VCaP (cell line): ENCODE measurements at regions not wholly inside any gene's neighbourhood (a gene's known extent, or its start where the extent isn't known, plus 50 kb on each side); places are given as distances from the start of the nearest gene placed in this dataset.

ENCODE experiments used
- H3K27ac ChIP-seq: fragments of 450-650 bp; 2 replicates; pipeline ENCODE4 v1.5.1; 2017
- TF ChIP-seq, protein P1 (sequence below): fragments of 450-650 bp; conservative IDR thresholded peaks from 2 replicates; pipeline ENCODE4 v1.5.1; 2017; ENCODE audit warnings: mild to moderate bottlenecking, moderate library complexity

DNA sequence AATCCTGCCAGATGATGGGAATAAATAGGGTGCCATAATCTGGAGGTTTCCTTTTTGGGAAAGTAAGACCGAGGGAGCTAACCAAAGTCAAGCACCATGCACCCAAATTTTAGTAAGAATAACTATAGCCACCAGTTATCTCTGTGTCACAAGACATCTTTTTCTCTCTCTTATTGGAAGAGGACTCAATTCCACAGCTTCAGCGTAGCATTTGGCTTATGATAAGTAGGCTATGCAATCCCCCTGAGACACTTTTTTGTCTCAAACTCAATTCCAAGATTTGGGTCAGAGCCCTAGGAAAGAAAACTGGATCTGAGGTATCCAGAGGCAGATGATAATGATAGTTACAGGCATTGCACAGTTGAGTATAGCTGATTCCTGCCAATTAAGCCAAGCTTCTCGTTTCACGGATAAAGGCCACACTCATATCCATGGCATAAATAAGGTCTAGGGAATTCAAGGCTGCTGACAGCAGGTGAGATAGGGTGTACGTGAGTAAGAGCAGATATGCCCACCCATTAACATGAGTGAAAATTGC, 425.2 kb upstream of the CNTNAP2 start:
- TF ChIP-seq, protein P1, sequence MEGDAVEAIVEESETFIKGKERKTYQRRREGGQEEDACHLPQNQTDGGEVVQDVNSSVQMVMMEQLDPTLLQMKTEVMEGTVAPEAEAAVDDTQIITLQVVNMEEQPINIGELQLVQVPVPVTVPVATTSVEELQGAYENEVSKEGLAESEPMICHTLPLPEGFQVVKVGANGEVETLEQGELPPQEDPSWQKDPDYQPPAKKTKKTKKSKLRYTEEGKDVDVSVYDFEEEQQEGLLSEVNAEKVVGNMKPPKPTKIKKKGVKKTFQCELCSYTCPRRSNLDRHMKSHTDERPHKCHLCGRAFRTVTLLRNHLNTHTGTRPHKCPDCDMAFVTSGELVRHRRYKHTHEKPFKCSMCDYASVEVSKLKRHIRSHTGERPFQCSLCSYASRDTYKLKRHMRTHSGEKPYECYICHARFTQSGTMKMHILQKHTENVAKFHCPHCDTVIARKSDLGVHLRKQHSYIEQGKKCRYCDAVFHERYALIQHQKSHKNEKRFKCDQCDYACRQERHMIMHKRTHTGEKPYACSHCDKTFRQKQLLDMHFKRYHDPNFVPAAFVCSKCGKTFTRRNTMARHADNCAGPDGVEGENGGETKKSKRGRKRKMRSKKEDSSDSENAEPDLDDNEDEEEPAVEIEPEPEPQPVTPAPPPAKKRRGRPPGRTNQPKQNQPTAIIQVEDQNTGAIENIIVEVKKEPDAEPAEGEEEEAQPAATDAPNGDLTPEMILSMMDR, result no peak
- no peak overlapping the region for H3K27ac ChIP-seq

DNA sequence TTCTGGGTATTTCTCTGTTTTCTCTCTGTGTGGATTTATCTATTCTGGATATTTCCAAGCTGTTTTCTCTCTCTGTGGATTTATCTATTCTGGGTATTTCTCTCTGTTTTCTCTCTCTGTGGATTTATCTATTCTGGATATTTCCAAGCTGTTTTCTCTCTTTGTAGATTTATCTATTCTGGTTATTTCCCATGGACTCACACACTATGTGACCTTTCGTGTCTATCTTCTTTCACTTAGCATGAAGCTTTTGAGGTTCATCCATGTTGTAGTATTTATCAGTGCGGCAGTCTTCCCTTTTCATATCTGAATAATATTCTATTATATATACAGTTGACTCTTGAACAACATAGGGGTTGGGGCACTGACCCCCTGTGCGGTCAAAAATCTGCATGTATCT, 435.0 kb upstream of the CNTNAP2 start:
- no peak overlapping the region for H3K27ac ChIP-seq
- TF ChIP-seq, protein P1, result no peak

DNA sequence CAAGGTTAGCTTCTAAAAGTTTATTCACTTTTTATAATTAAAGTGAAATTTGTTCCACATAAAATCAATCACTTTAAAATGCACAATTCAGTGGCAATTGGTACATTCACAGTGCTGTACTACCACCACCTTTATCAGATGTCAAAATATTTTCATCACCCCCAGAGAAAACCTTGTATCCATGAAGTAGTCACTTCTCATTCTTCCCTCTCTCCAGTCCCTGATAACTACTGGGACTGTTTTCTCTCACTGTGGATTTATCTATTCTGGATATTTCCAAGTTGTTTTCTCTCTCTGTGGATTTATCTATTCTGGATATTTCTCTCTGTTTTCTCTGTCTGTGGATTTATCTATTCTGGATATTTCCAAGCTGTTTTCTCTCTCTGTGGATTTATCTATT, 435.4 kb upstream of the CNTNAP2 start:
- TF ChIP-seq, protein P1, result no peak
- H3K27ac ChIP-seq, result no peak overlapping the region

DNA sequence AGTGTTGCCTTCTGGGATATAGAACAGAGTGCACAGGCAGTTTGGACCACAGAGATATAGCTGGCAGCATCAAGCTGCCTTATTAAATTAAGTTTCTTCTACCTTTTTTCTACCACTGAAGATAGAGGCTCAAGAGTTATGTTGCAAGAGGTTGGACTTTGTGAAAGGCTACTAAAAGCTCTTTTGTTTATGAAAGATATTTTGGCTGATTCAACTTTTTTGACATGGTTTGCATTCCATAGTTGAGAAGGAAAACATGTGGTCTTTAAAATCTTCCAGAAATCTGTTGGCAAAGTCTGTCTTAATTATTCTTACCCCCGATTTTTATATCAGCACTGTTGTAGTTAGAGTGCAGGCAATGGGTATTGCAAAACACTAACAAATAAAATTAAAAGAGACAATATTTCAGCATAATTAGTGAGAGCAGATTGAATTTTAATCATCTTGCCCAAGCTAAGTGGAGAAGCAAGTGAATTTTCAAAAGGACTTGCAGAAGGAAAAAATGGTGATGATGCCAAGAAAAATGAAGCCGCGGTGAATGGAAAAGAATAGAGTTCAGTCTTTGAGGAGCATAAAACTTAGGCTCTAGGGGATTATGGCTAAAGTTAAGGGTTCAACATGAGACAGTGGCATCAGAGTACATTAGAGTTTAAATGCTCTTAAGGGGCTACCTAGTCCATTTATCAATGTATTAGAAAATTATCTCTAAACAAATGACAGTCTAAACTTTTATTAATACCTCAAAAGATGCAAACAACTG, 450.9 kb upstream of the CNTNAP2 start:
- TF ChIP-seq, protein P1, result no peak
- no peak overlapping the region for H3K27ac ChIP-seq

DNA sequence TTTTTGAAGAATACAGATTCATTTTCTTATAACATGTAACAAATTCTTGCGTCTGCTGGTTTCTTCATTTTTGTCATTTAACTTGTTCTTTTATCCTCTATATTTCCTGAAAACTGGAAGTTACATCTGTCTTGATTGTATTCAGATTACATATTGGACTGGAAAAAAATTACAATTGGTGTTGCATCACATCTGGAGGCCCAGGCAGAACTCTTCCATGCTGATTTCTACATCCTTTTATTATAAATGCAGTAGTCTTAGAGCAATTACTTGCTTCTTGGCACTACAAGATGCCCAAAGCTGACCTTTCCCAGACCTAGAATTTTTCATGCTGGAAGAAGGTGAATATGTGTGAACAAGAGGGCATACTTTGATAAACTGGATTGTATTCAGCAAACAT, 460.9 kb upstream of the CNTNAP2 start:
- TF ChIP-seq, protein P1, result no peak
- no peak overlapping the region for H3K27ac ChIP-seq

DNA sequence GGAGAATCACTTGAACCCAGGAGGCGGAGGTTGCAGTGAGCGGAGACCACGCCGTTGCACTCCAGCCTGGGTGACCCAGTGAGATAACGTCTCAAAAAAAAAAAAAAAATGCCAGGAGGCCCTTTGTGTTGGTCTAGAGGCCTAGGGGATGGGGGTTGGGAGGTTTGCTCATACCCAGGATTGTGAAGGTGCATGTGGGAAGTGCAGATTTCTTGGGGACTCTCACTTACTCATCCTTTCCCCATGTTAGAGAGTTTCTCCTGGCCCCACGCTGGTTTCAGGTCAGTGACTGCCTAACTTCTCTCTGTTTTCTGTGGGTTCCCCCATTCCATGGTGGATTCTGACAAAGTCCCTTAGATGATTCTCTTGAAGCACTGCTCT, 471.5 kb upstream of the CNTNAP2 start:
- H3K27ac ChIP-seq, result no peak overlapping the region
- TF ChIP-seq, protein P1, result no peak

DNA sequence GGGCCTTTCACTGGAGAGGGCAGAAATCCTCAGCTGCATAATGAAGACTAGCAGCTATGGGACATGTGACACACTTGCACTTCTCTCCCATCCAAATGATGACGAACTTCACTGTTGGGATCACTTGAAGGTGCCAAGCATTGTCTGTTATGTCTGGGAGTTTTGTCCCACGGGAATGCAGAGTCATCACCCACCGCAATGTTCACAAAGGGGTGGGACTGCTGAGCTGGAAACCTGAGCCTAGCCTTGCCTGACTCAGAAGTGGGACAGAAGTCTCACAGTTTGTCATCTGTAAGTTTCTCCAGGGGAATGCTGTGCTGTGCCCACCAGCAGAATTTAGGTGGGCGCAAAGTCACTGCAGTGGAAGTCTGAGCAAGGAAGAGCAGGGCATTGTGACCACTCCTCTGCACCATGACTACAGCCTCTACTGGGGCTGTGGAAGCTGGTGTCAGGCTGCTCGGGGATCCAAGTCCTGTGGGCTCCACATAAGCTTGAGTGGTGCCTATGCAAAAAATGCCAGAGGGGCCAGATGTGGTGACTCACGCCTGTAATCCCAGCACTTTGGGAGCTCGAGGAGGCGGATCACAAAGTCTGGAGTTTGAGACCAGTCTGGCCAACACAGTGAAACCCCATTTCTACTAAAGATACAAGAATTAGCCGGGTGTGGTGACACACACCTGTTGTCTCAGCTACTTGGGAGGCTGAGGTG, 472.0 kb upstream of the CNTNAP2 start:
- TF ChIP-seq, protein P1, result no peak
- no peak overlapping the region for H3K27ac ChIP-seq
